Skeletal muscle tissue (tissue), 3 donors: ENCODE measurements at regions not wholly inside any gene's neighbourhood (a gene's known extent, or its start where the extent isn't known, plus 50 kb on each side); places are given as distances from the start of the nearest gene placed in this dataset.

ENCODE experiments used
- H3K27ac ChIP-seq: one replicate; pipeline ENCODE4 v1.7.0; 2013; ENCODE audit warnings: mild to moderate bottlenecking, low read depth, low read length, inconsistent platforms
- H3K27me3 ChIP-seq, 3 donors: one replicate each; pipeline ENCODE4 v1.7.0; 2013; ENCODE audit warnings: low read length in 3 of 3; ENCODE audit not compliant: control insufficient read depth in 3 of 3, insufficient read depth in 3 of 3
- H3K36me3 ChIP-seq, 3 donors: one replicate each; pipeline ENCODE4 v1.7.0; 2013; ENCODE audit warnings: low read length in 3 of 3; ENCODE audit not compliant: control insufficient read depth in 3 of 3, insufficient read depth in 3 of 3
- H3K4me1 ChIP-seq, 3 donors: one replicate each; pipeline ENCODE4 v1.7.0; 2013; ENCODE audit warnings: low read length in 3 of 3, mild to moderate bottlenecking in 3 of 3; ENCODE audit not compliant: control insufficient read depth in 3 of 3, insufficient read depth in 3 of 3
- H3K4me3 ChIP-seq, 3 donors: one replicate each; pipeline ENCODE4 v1.7.0; 2013; ENCODE audit warnings: low read length in 3 of 3
- H3K9ac ChIP-seq, 3 donors: one replicate each; pipeline ENCODE4 v1.7.0; 2013; ENCODE audit warnings: low read length in 3 of 3, mild to moderate bottlenecking in 3 of 3, moderate library complexity in 2 of 3, low read depth in 1 of 3
- H3K9me3 ChIP-seq, 3 donors: one replicate each; pipeline ENCODE4 v1.7.0; 2013; ENCODE audit warnings: low read length in 3 of 3; ENCODE audit not compliant: control insufficient read depth in 3 of 3
- donor health status: Osteomylitis.

GRCh38 chr15:69994429-69995205 is 103.1 kb downstream of the TLE3 start:
- peaks cover 0 to 18% (median 11%) of the 10 kb centered on the region in 3 donors for H3K27me3 ChIP-seq
- H3K36me3 ChIP-seq, result no peaks in the 10 kb centered on the region
- H3K9ac ChIP-seq, result no peak overlapping the region
- no peak overlapping the region for H3K4me3 ChIP-seq
- H3K9me3 ChIP-seq, result peaks cover 0 to 2% (median 2%) of the 10 kb centered on the region in 3 donors
- no peak overlapping the region for H3K27ac ChIP-seq
- H3K4me1 ChIP-seq, result no peaks in the 10 kb centered on the region

- Histone ChIP-seq H3K27ac (no peak overlapping the region), H3K36me3 (no peaks in the 10 kb centered on the region), H3K4me1 (no peaks in the 10 kb centered on the region), H3K4me3 (no peak overlapping the region), H3K9me3 (peaks cover 0 to 2% (median 2%) of the 10 kb centered on the region in 3 donors), H3K9ac (no peak overlapping the region), H3K27me3 (peaks cover 0 to 6% (median 0%) of the 10 kb centered on the region in 3 donors)
Measured at GRCh38 chr15:69996321-69997160, 101.2 kb downstream of the TLE3 start.

- peaks cover 0 to 2% (median 0%) of the 10 kb centered on the region in 3 donors for H3K27me3 ChIP-seq
Measured at GRCh38 chr15:69997161-69997485, 100.6 kb downstream of the TLE3 start.

More at GRCh38 chr15:69997161-69997485, 100.6 kb downstream of the TLE3 start:
- Histone ChIP-seq H3K4me3 (no peak overlapping the region), H3K36me3 (no peaks in the 10 kb centered on the region), H3K9ac (no peak overlapping the region), H3K4me1 (no peaks in the 10 kb centered on the region), H3K27ac (no peak overlapping the region), H3K9me3 (peaks cover 0 to 2% (median 2%) of the 10 kb centered on the region in 3 donors)
